CD4-positive, CD25-positive, alpha-beta regulatory T cell (primary cell): ENCODE measurements at regions not wholly inside any gene's neighbourhood (a gene's known extent, or its start where the extent isn't known, plus 50 kb on each side); places are given as distances from the start of the nearest gene placed in this dataset.
A peak's percentile ranks its signal among the peaks of the same experiment; 100 is the strongest.

Experiments
- ATAC-seq, 2 donors: fragments of 150-1000 bp; cut with Tn5 transposase; one replicate each; pipeline ENCODE4 v1.10.0; 2021; ENCODE audit warnings: low read depth in 2 of 2, moderate number of reproducible peaks in 2 of 2, moderate library complexity in 1 of 2
- DNase-seq, 3 donors: peaks; one replicate each; pipeline versions ENCODE4 v3.0.0 to v3.0.0-alpha.2; 2012 to 2022; ENCODE audit warnings: mixed read lengths in 1 of 3
- H3K27ac ChIP-seq: one replicate; pipeline ENCODE4 v1.7.0; 2013; ENCODE audit warnings: mild to moderate bottlenecking, low read length; ENCODE audit not compliant: insufficient read depth, poor library complexity, severe bottlenecking
- H3K27me3 ChIP-seq: one replicate; pipeline ENCODE4 v1.7.0; 2013; ENCODE audit warnings: low read length; ENCODE audit not compliant: control insufficient read depth, insufficient read depth
- H3K36me3 ChIP-seq: one replicate; pipeline ENCODE4 v1.7.0; 2013; ENCODE audit warnings: mild to moderate bottlenecking, low read length, moderate library complexity; ENCODE audit not compliant: control insufficient read depth, insufficient read depth
- H3K4me1 ChIP-seq: 2 replicates; pipeline ENCODE4 v1.7.0; 2013; ENCODE audit warnings: mild to moderate bottlenecking, low read length; ENCODE audit not compliant: insufficient read depth, control insufficient read depth, poor library complexity, severe bottlenecking
- H3K4me3 ChIP-seq: one replicate; pipeline ENCODE4 v1.7.0; 2013; ENCODE audit warnings: low read depth, mild to moderate bottlenecking, low read length, moderate library complexity
- H3K9me3 ChIP-seq, 2 experiments: 1 replicate in 1 of 2; 2 replicates in 1 of 2; pipeline ENCODE4 v1.7.0; 2013; ENCODE audit warnings: low read length in 2 of 2, mild to moderate bottlenecking in 1 of 2, moderate library complexity in 1 of 2; ENCODE audit not compliant: control insufficient read depth in 2 of 2
- H3K27ac Mint-ChIP-seq, 3 donors: one replicate each; pipeline ENCODE4 v1.8.0; 2020 to 2022; ENCODE audit warnings: mild to moderate bottlenecking in 3 of 3, mixed read lengths in 3 of 3, moderate library complexity in 2 of 3
- H3K27me3 Mint-ChIP-seq: one replicate; pipeline ENCODE4 v1.8.0; 2022; ENCODE audit warnings: mild to moderate bottlenecking, mixed read lengths
- H3K36me3 Mint-ChIP-seq: one replicate; pipeline ENCODE4 v1.8.0; 2020; ENCODE audit warnings: mixed read lengths
- H3K4me1 Mint-ChIP-seq, 4 donors: one replicate each; pipeline ENCODE4 v1.8.0; 2020 to 2022; ENCODE audit warnings: mixed read lengths in 4 of 4, mild to moderate bottlenecking in 1 of 4
- H3K4me3 Mint-ChIP-seq, 4 donors: one replicate each; pipeline ENCODE4 v1.8.0; 2020 to 2022; ENCODE audit warnings: mild to moderate bottlenecking in 4 of 4, mixed read lengths in 4 of 4, moderate library complexity in 3 of 4
- H3K9me3 Mint-ChIP-seq, 7 donors: one replicate each; pipeline ENCODE4 v1.8.0; 2020 to 2022; ENCODE audit warnings: mixed read lengths in 7 of 7, mild to moderate bottlenecking in 3 of 7, moderate library complexity in 2 of 7

GRCh38 chr6:163897669-163898068 lies 483.2 kb downstream of the QKI start:
- no peaks in the 10 kb centered on the region for H3K4me1 Mint-ChIP-seq
- no peak overlapping the region for H3K4me3 Mint-ChIP-seq

GRCh38 chr6:163897030-163897429 lies 482.5 kb downstream of the QKI start:
- no peaks in the 10 kb centered on the region for H3K4me1 ChIP-seq
- no peak overlapping the region for H3K27ac Mint-ChIP-seq

More at GRCh38 chr6:163897669-163898068, 483.2 kb downstream of the QKI start:
- Mint-ChIP-seq H3K27me3 (no peaks in the 10 kb centered on the region), H3K27ac (no peak overlapping the region), H3K9me3 (peaks cover 0 to 4% (median 1%) of the 10 kb centered on the region in 7 donors), H3K36me3 (no peaks in the 10 kb centered on the region)
- Histone ChIP-seq H3K4me3 (no peak overlapping the region), H3K27ac (no peak overlapping the region), H3K4me1 (no peaks in the 10 kb centered on the region), H3K27me3 (no peaks in the 10 kb centered on the region), H3K36me3 (no peaks in the 10 kb centered on the region), H3K9me3 (no peaks in the 10 kb centered on the region)
- ATAC-seq (no peak), DNase-seq (no peak)

DNA sequence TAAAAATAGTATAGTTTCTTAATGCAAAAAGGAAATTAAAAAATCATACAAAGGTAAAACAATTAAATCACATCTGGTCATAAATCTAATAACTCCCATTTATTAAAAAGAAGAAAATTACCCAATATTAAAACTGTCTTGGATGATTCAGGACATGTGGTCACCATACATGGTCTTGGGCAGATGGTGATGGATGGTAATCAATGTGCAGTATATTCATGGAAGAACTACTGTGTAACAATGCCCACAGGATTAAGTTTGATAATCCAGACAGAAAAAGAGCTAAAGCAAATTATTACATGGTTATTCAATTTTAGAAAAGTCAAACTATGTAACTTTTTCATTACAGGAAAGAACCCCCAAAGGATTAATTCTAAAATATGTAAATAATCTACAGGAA lies 480.6 kb downstream of the QKI start:
- Histone ChIP-seq H3K4me1 (no peaks in the 10 kb centered on the region), H3K27ac (no peak overlapping the region), H3K36me3 (no peaks in the 10 kb centered on the region), H3K4me3 (no peak overlapping the region), H3K27me3 (no peaks in the 10 kb centered on the region), H3K9me3 (no peaks in the 10 kb centered on the region)
- peaks cover 6% of the 10 kb centered on the region for H3K27me3 Mint-ChIP-seq
- H3K9me3 Mint-ChIP-seq: peaks cover 0 to 4% (median 1%) of the 10 kb centered on the region in 7 donors
- no peak overlapping the region for H3K4me3 Mint-ChIP-seq
- H3K36me3 Mint-ChIP-seq: no peaks in the 10 kb centered on the region
- ATAC-seq (no peak), DNase-seq (no peak)
- H3K27ac Mint-ChIP-seq: peak overlapping the region in 1 of 3 donors; percentile 56
- no peaks in the 10 kb centered on the region for H3K4me1 Mint-ChIP-seq

More at GRCh38 chr6:163897030-163897429, 482.5 kb downstream of the QKI start:
- ATAC-seq (no peak), DNase-seq (no peak)
- Mint-ChIP-seq H3K27me3 (no peaks in the 10 kb centered on the region), H3K36me3 (no peaks in the 10 kb centered on the region), H3K9me3 (peaks cover 0 to 4% (median 1%) of the 10 kb centered on the region in 7 donors), H3K4me3 (no peak overlapping the region), H3K4me1 (no peaks in the 10 kb centered on the region)
- Histone ChIP-seq H3K27ac (no peak overlapping the region), H3K27me3 (no peaks in the 10 kb centered on the region), H3K9me3 (no peaks in the 10 kb centered on the region), H3K36me3 (no peaks in the 10 kb centered on the region), H3K4me3 (no peak overlapping the region)

GRCh38 chr6:163893609-163894189 lies 479.2 kb downstream of the QKI start:
- Mint-ChIP-seq H3K27ac (no peak overlapping the region), H3K4me1 (no peaks in the 10 kb centered on the region), H3K27me3 (peaks cover 6% of the 10 kb centered on the region), H3K4me3 (no peak overlapping the region), H3K36me3 (no peaks in the 10 kb centered on the region), H3K9me3 (peaks cover 0 to 2% (median 1%) of the 10 kb centered on the region in 7 donors)
- ATAC-seq: no peak
- no peaks in the 10 kb centered on the region for H3K4me1 ChIP-seq
- DNase-seq: no peak
- H3K4me3 ChIP-seq: no peak overlapping the region
- no peaks in the 10 kb centered on the region for H3K9me3 ChIP-seq
- H3K27ac ChIP-seq: no peak overlapping the region
- H3K36me3 ChIP-seq: no peaks in the 10 kb centered on the region
- no peaks in the 10 kb centered on the region for H3K27me3 ChIP-seq

- DNase-seq: no peak
- Histone ChIP-seq H3K27me3 (no peaks in the 10 kb centered on the region), H3K4me3 (no peak overlapping the region), H3K27ac (no peak overlapping the region), H3K36me3 (no peaks in the 10 kb centered on the region), H3K9me3 (no peaks in the 10 kb centered on the region), H3K4me1 (no peaks in the 10 kb centered on the region)
- Mint-ChIP-seq H3K9me3 (peaks cover 0 to 2% (median 1%) of the 10 kb centered on the region in 7 donors), H3K36me3 (no peaks in the 10 kb centered on the region), H3K4me1 (no peaks in the 10 kb centered on the region), H3K4me3 (no peak overlapping the region), H3K27me3 (peaks cover 6% of the 10 kb centered on the region), H3K27ac (no peak overlapping the region)
- no peak for ATAC-seq
Observed at GRCh38 chr6:163892824-163893561, 478.5 kb downstream of the QKI start.

GRCh38 chr6:163889904-163890514 lies 475.5 kb downstream of the QKI start:
- no peak for DNase-seq
- Mint-ChIP-seq H3K4me3 (no peak overlapping the region), H3K27ac (no peak overlapping the region), H3K4me1 (no peaks in the 10 kb centered on the region), H3K27me3 (peaks cover 6% of the 10 kb centered on the region), H3K9me3 (peaks cover 0 to 2% (median 0%) of the 10 kb centered on the region in 7 donors), H3K36me3 (no peaks in the 10 kb centered on the region)
- H3K4me3 ChIP-seq: no peak overlapping the region
- no peaks in the 10 kb centered on the region for H3K36me3 ChIP-seq
- no peaks in the 10 kb centered on the region for H3K27me3 ChIP-seq
- H3K27ac ChIP-seq: no peak overlapping the region
- no peaks in the 10 kb centered on the region for H3K9me3 ChIP-seq
- no peaks in the 10 kb centered on the region for H3K4me1 ChIP-seq
- ATAC-seq: no peak

DNA sequence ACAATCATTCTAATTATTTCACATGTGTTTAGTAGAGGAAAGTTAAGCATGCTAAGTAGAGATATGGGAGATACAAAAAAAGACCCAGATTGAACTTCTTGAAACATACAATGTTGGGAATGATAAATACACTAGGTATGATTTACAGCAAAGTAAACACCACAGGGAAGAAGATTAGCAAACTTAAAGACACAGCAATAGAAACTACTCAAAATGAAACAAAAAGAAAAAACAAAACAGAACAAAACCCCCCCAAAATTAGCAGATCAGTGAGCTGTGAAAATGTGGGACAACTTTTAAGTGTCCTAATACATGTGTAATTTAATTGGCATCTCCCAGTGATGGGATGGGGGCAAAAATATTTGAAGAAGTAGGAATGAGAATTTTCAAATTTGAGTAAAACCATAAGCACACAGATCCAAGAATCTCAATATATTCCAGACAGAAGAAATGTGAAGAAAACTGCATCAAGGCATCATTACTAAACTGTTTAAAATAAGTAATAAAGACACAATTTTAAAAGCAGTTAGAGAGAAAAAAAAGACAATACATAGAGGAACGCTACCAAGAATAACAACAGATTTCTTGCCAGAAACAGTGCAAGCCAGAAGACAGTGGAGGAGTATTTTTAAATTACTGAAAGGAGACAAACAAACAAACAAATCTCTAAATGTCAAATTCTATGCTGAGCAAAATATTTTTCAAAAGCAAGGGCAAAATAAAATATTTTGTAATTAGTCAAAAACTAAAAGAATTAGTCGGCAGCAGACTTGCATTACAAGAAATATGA lies 473.7 kb downstream of the QKI start:
- H3K27me3 Mint-ChIP-seq: peaks cover 6% of the 10 kb centered on the region
- H3K4me3 Mint-ChIP-seq: no peak overlapping the region
- no peak overlapping the region for H3K27ac Mint-ChIP-seq
- no peaks in the 10 kb centered on the region for H3K36me3 Mint-ChIP-seq
- Histone ChIP-seq H3K4me3 (no peak overlapping the region), H3K9me3 (no peaks in the 10 kb centered on the region), H3K27ac (no peak overlapping the region), H3K27me3 (no peaks in the 10 kb centered on the region), H3K4me1 (no peaks in the 10 kb centered on the region), H3K36me3 (no peaks in the 10 kb centered on the region)
- DNase-seq (no peak), ATAC-seq (no peak)
- no peaks in the 10 kb centered on the region for H3K4me1 Mint-ChIP-seq
- H3K9me3 Mint-ChIP-seq: peaks cover 0 to 6% (median 0%) of the 10 kb centered on the region in 7 donors
